Tibial nerve (tissue), 4 donors: ENCODE measurements at regions not wholly inside any gene's neighbourhood (a gene's known extent, or its start where the extent isn't known, plus 50 kb on each side); places are given as distances from the start of the nearest gene placed in this dataset.

ENCODE experiments used
- CTCF ChIP-seq, 5 experiments: fragments of 200-600 bp in 3 of 5; fragments of 450-650 bp in 2 of 5; sonication (generic) in 3 of 5; IDR thresholded peaks; one replicate each; pipeline ENCODE4 v1.5.1; 2016 to 2019; ENCODE audit warnings: antibody characterized with exemption in 5 of 5, mild to moderate bottlenecking in 3 of 5, moderate library complexity in 2 of 5
- EP300 ChIP-seq, 2 donors: sonication (generic); formaldehyde crosslinking; IDR thresholded peaks; one replicate each; pipeline ENCODE4 v1.6.1; 2017; ENCODE audit warnings: antibody characterized with exemption in 2 of 2, mild to moderate bottlenecking in 1 of 2
- POLR2A ChIP-seq, 2 donors: fragments of 450-650 bp; IDR thresholded peaks; one replicate each; pipeline ENCODE4 v1.6.1; 2017; ENCODE audit warnings: antibody characterized with exemption in 2 of 2, mild to moderate bottlenecking in 2 of 2, moderate library complexity in 2 of 2

GRCh38 chr4:20416800-20417199, 165.1 kb downstream of the SLIT2 start:
- TF ChIP-seq POLR2A (IDR thresholded peaks at IDR 0.05) (no peak), CTCF (IDR thresholded peaks at IDR 0.05) (no peak), EP300 (IDR thresholded peaks at IDR 0.05) (no peak)
